NCI-H2081 (cell line): ENCODE measurements at regions not wholly inside any gene's neighbourhood (a gene's known extent, or its start where the extent isn't known, plus 50 kb on each side); places are given as distances from the start of the nearest gene placed in this dataset.
A peak's percentile ranks its signal among the peaks of the same experiment; 100 is the strongest.
"Not testable (repeated sequence)": the region's sequence is repeated elsewhere in the genome, so short reads cannot be mapped to it uniquely, and the experiment has no call there.

Source experiments
- DNase-seq, 2 experiments: peaks; one replicate each; lab custom pipeline; 2025; lab: John Stamatoyannopoulos, UW

- DNase-seq: no peak
Observed at GRCh38 chr9:106758911-106759310, 104.1 kb upstream of the ZNF462 start.

DNA sequence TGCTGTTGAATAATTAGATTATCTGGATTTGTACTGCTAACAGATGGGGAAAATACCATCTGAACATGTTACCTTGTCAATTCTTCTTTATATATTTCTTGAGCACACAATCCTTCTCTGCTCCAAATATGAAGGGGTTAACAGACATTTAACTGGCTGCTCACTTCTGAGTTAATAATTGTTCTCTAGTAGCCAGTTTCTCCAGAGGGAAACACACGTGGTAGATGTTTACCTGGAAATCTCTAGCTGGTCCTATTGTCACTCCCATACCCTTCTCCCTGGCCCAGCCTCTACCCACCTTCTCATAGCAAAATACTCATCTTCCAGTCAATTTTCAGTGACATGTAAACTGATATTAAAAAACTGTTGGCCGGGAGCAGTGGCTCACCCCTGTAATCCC, 101.5 kb upstream of the ZNF462 start:
- no peak for DNase-seq

DNA sequence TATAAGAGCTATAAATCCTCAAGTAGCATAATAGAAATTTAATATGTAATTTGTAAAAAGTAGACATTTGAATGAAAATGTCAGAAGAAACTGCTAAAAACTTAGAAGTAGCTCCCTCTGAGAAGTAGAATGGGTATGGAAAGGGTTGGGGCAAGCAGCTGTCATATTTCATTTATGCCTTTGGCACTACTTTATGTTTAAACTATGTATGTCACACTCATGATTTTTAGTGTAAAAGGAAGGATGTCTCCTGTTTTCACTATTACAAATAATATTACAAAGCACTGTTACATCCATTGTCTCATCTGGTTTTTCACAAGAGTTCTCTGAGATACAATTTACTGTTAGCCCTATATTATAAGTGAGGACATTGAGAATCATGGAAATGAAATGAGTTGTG, 96.3 kb upstream of the ZNF462 start:
- DNase-seq: no peak

GRCh38 chr9:106769331-106769730, 93.6 kb upstream of the ZNF462 start:
- no peak for DNase-seq

GRCh38 chr9:106771608-106772007, 91.4 kb upstream of the ZNF462 start:
- no peak for DNase-seq

GRCh38 chr9:106772523-106773290, 90.3 kb upstream of the ZNF462 start:
- no peak for DNase-seq

- no peak for DNase-seq
Observed at GRCh38 chr9:106773750-106774149, 89.2 kb upstream of the ZNF462 start.

GRCh38 chr9:106775960-106776359, 87.0 kb upstream of the ZNF462 start:
- no peak for DNase-seq

- no peak for DNase-seq
Observed at GRCh38 chr9:106779796-106780195, 83.2 kb upstream of the ZNF462 start.

DNA sequence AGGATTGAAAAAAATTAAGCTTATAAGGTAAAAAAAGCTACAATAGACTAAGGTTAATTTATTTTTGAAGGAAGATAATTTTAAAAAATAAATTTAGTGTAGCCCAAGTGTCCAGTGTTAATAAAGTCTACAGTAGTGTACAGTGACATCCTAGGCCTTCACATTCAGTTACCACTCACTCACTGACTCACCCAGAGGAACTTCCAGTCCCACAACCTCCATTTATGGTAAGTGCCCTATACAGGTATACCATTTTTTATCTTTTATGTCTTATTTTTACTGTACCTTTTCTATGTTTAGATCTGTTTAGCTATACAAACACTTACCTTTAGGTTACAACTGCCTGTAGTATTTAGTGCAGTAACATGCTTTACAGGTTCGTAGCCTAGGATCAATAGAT, 79.8 kb upstream of the ZNF462 start:
- no peak for DNase-seq

DNA sequence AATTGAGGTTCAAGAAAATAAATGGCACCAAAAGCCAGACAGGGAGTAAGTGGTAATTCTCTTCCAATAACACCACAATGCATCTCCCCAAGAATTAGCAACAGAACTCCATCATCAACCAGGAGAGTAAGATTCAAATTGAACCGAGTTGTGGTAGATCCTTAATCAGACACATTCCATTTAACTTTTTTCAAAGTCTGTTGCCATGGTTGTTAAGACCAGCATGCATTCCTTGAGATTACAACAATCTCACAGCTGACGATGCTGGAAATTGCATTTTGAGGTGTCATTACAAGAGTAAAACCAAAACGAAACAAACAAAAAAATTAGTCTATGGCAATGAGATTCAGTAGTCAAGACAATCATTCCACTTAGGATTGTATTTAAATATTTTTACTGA, 78.9 kb upstream of the ZNF462 start:
- DNase-seq: no peak

- no peak for DNase-seq
Observed at GRCh38 chr9:106785200-106785599, 77.8 kb upstream of the ZNF462 start.

- DNase-seq: not testable (repeated sequence)
Observed at GRCh38 chr9:106788021-106788420, 74.9 kb upstream of the ZNF462 start.

DNA sequence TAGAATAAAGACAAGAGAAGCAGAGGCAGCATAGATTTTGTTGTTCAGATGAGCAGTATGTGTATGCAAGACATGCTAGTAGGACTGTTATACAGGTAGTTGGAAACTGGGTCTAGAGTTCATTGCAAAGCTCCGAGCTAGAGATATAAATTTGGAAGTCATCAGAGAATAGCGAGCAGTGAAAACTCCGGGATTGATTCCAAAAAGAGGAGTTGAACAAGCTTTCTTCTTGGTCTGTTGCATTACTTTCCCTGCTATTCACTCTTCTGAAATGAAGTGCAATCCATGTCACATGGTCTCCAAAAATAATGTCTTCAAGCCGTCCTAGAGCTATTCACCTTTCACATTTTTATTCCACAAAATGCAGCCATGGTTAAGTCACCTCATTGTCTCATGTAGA, 67.9 kb upstream of the ZNF462 start:
- no peak for DNase-seq

DNA sequence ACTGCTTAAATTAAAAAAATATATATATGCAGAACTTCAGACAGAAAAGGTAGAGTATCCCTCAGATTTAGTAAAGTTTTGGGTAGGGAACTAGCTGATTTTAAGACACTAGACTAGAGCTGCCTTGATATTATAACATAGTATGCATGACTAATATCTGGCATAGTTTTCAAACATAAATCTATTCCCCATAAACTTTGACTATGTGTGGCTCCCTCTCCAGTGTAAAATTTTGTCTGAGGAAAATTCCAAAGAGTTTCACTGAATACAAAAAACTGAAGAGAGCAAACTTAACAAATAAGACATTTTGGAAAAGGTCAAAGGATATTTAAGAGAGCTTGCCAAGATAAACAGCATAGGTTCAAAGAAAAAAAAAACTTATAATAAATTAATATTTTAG, 66.2 kb upstream of the ZNF462 start:
- no peak for DNase-seq

DNA sequence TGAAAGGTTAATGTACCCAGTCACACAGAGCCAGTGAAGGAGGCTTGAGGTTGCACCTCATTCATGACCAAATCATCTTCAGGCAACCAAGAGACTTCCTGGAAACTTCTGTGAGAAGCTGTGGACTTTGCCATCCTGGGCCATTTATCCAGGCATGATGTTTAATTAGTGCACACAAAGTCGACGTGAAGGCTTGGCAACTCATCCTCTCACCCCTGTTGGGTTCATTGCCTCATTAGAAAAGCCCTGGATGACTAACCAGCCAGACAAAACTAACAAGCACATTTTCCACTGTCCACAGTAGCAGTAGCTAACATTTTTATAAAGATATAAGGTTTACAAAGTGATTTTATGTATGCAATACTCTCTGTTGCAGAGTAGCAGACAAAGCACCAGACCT, 65.7 kb upstream of the ZNF462 start:
- no peak for DNase-seq

GRCh38 chr9:106798016-106798799, 64.8 kb upstream of the ZNF462 start:
- DNase-seq: peak; percentile 1 to 54

DNA sequence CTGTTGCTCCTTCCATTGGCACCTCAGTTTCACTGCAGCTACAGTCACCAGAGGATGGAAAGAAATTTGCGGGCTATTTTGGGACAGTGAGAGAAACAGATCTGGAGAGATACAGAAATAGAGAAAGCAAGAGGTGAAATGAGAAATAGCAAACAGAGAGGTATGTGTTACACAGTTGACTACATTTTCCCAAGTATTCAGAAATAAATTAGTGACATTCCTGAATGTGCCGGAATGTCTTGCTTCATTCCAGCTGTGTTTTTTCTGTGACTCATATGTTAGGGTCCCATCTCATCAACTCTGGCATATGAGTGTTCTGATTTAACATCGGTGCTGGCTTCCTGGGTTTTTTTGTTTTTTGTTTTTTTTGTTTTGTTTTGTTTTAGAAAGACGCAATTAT, 63.8 kb upstream of the ZNF462 start:
- DNase-seq: no peak

GRCh38 chr9:106800701-106801270, 62.2 kb upstream of the ZNF462 start:
- no peak for DNase-seq

DNA sequence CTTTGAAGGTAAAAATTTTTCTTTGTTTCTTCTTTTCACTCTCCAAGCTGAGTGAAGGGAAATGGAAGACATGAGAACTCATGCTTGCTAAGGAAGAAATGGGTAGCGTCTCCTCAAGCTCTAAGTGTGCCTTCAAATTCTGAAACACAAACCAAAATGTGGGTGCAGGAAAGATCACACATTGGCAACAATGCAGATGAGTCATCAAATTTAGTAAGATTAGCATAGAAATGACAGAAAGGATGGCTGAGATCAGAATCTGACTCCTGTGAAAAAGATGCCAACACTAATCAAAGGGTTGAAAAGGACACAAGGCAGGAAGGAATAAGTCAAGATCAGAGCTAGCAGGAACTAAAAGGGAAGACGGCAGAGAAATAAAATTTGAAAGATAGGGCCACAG, 61.1 kb upstream of the ZNF462 start:
- DNase-seq: no peak
